PC-3 (cell line): ENCODE measurements at regions not wholly inside any gene's neighbourhood (a gene's known extent, or its start where the extent isn't known, plus 50 kb on each side); places are given as distances from the start of the nearest gene placed in this dataset.
A peak's percentile ranks its signal among the peaks of the same experiment; 100 is the strongest.

Source experiments
- ATAC-seq: fragments of 200-7000 bp; cut with Tn5 transposase; 2 replicates; pipeline ENCODE4 v1.9.1; 2020; ENCODE audit warnings: mild to moderate bottlenecking, moderate library complexity
- BruUV-seq: library from RNA; stranded (reverse); fragments of 400-500 nt; replicated peaks from 2 replicates; lab custom pipeline; 2021; lab: Mats Ljungman, UMichigan
- CTCF ChIA-PET: fragments of 300-600 bp; sonication (Branson Sonifier 250); formaldehyde crosslinking; loops from one replicate; lab custom pipeline; 2022; ENCODE audit warnings: antibody characterized with exemption; lab: Charles Lee
- POLR2A ChIA-PET: fragments of 300-600 bp; sonication (Branson Sonifier 250); formaldehyde crosslinking; loops from one replicate; lab custom pipeline; 2022; ENCODE audit warnings: antibody characterized with exemption; ENCODE audit not compliant: unreplicated experiment; lab: Charles Lee
- DNase-seq: peaks from one replicate; pipeline ENCODE4 v3.0.0-alpha.2; 2015
- H2AFZ ChIP-seq: fragments of 300-600 bp; sonication (generic); 2 replicates; pipeline ENCODE4 v1.6.0; 2016; ENCODE audit warnings: antibody characterized with exemption, low read length
- H3F3A ChIP-seq: fragments of 300-600 bp; sonication (generic); one replicate; pipeline ENCODE4 v1.6.0; 2017; ENCODE audit warnings: antibody characterized with exemption, low read length, control low read depth, mild to moderate bottlenecking; ENCODE audit not compliant: unreplicated experiment
- H3K27ac ChIP-seq: fragments of 300-600 bp; sonication (generic); 2 replicates; pipeline ENCODE4 v1.5.1; 2016; ENCODE audit warnings: mild to moderate bottlenecking, low read length
- H3K27me3 ChIP-seq: fragments of 300-600 bp; sonication (generic); 2 replicates; pipeline ENCODE4 v1.6.1; 2016; ENCODE audit warnings: low read length, mixed read lengths
- H3K36me3 ChIP-seq: fragments of 300-600 bp; sonication (generic); 2 replicates; pipeline ENCODE4 v1.6.1; 2016; ENCODE audit warnings: low read depth, mixed run types, low read length, mixed read lengths
- H3K4me1 ChIP-seq: fragments of 300-600 bp; sonication (generic); 2 replicates; pipeline ENCODE4 v1.5.1; 2016; ENCODE audit warnings: low read length; ENCODE audit not compliant: insufficient read depth
- H3K4me2 ChIP-seq: fragments of 300-600 bp; sonication (generic); 2 replicates; pipeline ENCODE4 v1.6.0; 2016; ENCODE audit warnings: low read length
- H3K4me3 ChIP-seq: fragments of 300-600 bp; sonication (generic); 2 replicates; pipeline ENCODE4 v1.5.1; 2016; ENCODE audit warnings: mild to moderate bottlenecking, low read length, mixed read lengths
- H3K79me2 ChIP-seq: fragments of 300-600 bp; sonication (generic); 2 replicates; pipeline ENCODE4 v1.6.1; 2017; ENCODE audit warnings: low read length, mixed read lengths
- H3K9ac ChIP-seq: fragments of 300-600 bp; sonication (generic); 2 replicates; pipeline ENCODE4 v1.6.0; 2016; ENCODE audit warnings: mild to moderate bottlenecking, low read length
- H3K9me2 ChIP-seq: fragments of 300-600 bp; sonication (generic); replicated peaks from 2 replicates; pipeline ENCODE4 v1.6.1; 2016; ENCODE audit warnings: mixed run types, low read length, mixed read lengths
- H3K9me3 ChIP-seq: fragments of 300-600 bp; sonication (generic); 2 replicates; pipeline ENCODE4 v1.6.1; 2016; ENCODE audit warnings: low read length, mixed read lengths
- H4K20me1 ChIP-seq: fragments of 300-600 bp; sonication (generic); 2 replicates; pipeline ENCODE4 v1.6.1; 2016; ENCODE audit warnings: low read length, mixed read lengths
- CTCF ChIP-seq: fragments of 300-600 bp; sonication (generic); conservative IDR thresholded peaks from 2 replicates; pipeline ENCODE4 v1.5.1; 2017; ENCODE audit warnings: antibody characterized with exemption, low read depth, mild to moderate bottlenecking, low read length
- EZH2 ChIP-seq: fragments of 300-600 bp; sonication (generic); IDR thresholded peaks from one replicate; pipeline ENCODE4 v1.6.1; 2017; ENCODE audit warnings: antibody characterized with exemption, mild to moderate bottlenecking, low read length; ENCODE audit not compliant: unreplicated experiment
- EZH2phosphoT487 ChIP-seq: fragments of 300-600 bp; sonication (generic); IDR thresholded peaks from 2 replicates; pipeline ENCODE4 v1.6.1; 2018; ENCODE audit warnings: mild to moderate bottlenecking, antibody characterized with exemption, low read length, borderline replicate concordance
- intact Hi-C: fragments of 100-400 bp; cut with micrococcal nuclease; formaldehyde crosslinking; loops from 2 replicates; pipeline ENCODE4 v1.9.0; 2023

GRCh38 chr4:175147233-175147632, 229.1 kb downstream of the ADAM29 start:
- Histone ChIP-seq H3K27me3 (no peaks in the 10 kb centered on the region), H3K36me3 (no peaks in the 10 kb centered on the region), H3K27ac (no peak overlapping the region), H3K79me2 (no peaks in the 10 kb centered on the region), H3K9ac (no peak overlapping the region), H4K20me1 (no peaks in the 10 kb centered on the region), H3K4me2 (no peak overlapping the region), H3K4me1 (no peaks in the 10 kb centered on the region), H3K4me3 (no peak overlapping the region), H3K9me2 (no peaks in the 10 kb centered on the region), H2AFZ (no peak overlapping the region), H3F3A (no peaks in the 10 kb centered on the region), H3K9me3 (no peaks in the 10 kb centered on the region)
- TF ChIP-seq CTCF (no peak), EZH2phosphoT487 (no peak), EZH2 (no peak)
- CTCF ChIA-PET = no interaction called here
- BruUV-seq = no TSS peak
- DNase-seq (no peak), ATAC-seq (no peak)
- POLR2A ChIA-PET = no interaction called here
- intact Hi-C loops = no loop called here

GRCh38 chr4:175166020-175166419, 247.9 kb downstream of the ADAM29 start:
- Histone ChIP-seq H3K4me2 (no peak overlapping the region), H2AFZ (no peak overlapping the region), H3K4me3 (no peak overlapping the region), H3F3A (no peaks in the 10 kb centered on the region), H3K36me3 (no peaks in the 10 kb centered on the region), H3K79me2 (no peaks in the 10 kb centered on the region), H3K9me3 (no peaks in the 10 kb centered on the region), H3K9me2 (no peaks in the 10 kb centered on the region), H3K4me1 (no peaks in the 10 kb centered on the region), H3K27ac (no peak overlapping the region), H3K9ac (no peak overlapping the region), H3K27me3 (no peaks in the 10 kb centered on the region), H4K20me1 (no peaks in the 10 kb centered on the region)
- ChIA-PET POLR2A (no interaction called here), CTCF (interaction anchor here (1.0 kb wide), 1 partner anchor 402 kb away, joined by 6 read pairs; no protein-coding TSS in a partner anchor)
- BruUV-seq = no TSS peak
- intact Hi-C loops = no loop called here
- ATAC-seq (no peak), DNase-seq (no peak)
- TF ChIP-seq CTCF (no peak), EZH2 (no peak), EZH2phosphoT487 (no peak)

GRCh38 chr4:175176710-175177109, 258.6 kb downstream of the ADAM29 start:
- BruUV-seq = no TSS peak

More at GRCh38 chr4:175176710-175177109, 258.6 kb downstream of the ADAM29 start:
- Histone ChIP-seq H3K4me2 (peak overlapping the region; percentile 38; the same call in 1 of the 2 replicates), H3F3A (no peaks in the 10 kb centered on the region), H2AFZ (peak overlapping the region; percentile 63), H3K4me1 (no peaks in the 10 kb centered on the region), H3K27me3 (no peaks in the 10 kb centered on the region), H3K9me2 (no peaks in the 10 kb centered on the region), H3K9ac (no peak overlapping the region), H3K36me3 (no peaks in the 10 kb centered on the region), H3K79me2 (no peaks in the 10 kb centered on the region), H3K4me3 (0 out of 2 replicates have a peak overlapping the region, but pooled peaks have one; percentile 16), H3K27ac (no peak overlapping the region), H4K20me1 (no peaks in the 10 kb centered on the region), H3K9me3 (no peaks in the 10 kb centered on the region)
- no peak for DNase-seq
- CTCF ChIA-PET = no interaction called here
- peak; percentile 33 for ATAC-seq
- POLR2A ChIA-PET = no interaction called here
- no peak for TF ChIP-seq CTCF
- no peak for TF ChIP-seq EZH2
- no peak for TF ChIP-seq EZH2phosphoT487
- intact Hi-C loops = no loop called here
